ENCODE measurements at regions not wholly inside any gene's neighbourhood (a gene's known extent, or its start where the extent isn't known, plus 50 kb on each side); places are given as distances from the start of the nearest gene placed in this dataset.

DNA sequence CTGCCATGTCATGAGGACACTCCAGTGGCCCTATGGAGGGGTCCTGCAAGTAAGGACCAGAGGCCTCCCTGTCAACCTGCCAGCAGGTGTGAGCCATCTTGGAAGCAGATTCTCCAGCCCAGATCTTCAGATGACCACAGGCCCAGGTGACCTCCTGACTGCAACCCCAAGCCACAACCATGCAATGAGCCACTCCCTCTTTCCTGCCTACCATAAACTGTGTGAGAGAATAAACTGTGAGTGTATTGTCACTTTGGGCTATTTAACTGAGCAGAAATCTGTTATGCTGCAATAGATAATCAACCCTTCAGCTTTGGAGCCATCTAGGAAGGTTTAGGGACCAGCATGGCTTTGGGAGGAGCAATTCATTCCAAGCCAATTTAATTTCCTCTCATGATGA lies 367.9 kb downstream of the SHQ1 start:
- H3K9me3 ChIP-seq (ENCODE audit: insufficient read depth in 2 of 2, low read depth in 1 of 2, low read length in 1 of 2) = no peaks in the 10 kb centered on the region
- no peak overlapping the region for H2AFZ ChIP-seq (ENCODE audit: low read length)
- CTCF ChIA-PET (ENCODE audit: partially characterized antibody) = interaction anchor here (0.6 kb wide), 1 partner anchor 605 kb away, joined by 3 read pairs; no protein-coding TSS in a partner anchor
- H3K79me2 ChIP-seq (ENCODE audit: control insufficient read depth in 1 of 2, insufficient read depth in 2 of 2, low read length in 2 of 2) = no peaks in the 10 kb centered on the region
- H2BK120ac ChIP-seq (replicated peaks; ENCODE audit: low read depth, low read length) = no peak overlapping the region
- no peak overlapping the region for H2BK5ac ChIP-seq (ENCODE audit: low read depth, low read length)
- no peaks in the 10 kb centered on the region for H3K36me3 ChIP-seq (ENCODE audit: control insufficient read depth in 2 of 4, insufficient read depth in 4 of 4, low read length in 3 of 4)
- TF ChIP-seq, protein P1, sequence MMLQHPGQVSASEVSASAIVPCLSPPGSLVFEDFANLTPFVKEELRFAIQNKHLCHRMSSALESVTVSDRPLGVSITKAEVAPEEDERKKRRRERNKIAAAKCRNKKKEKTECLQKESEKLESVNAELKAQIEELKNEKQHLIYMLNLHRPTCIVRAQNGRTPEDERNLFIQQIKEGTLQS (IDR thresholded peaks at IDR 0.05; ENCODE audit: insufficient read depth, low read depth, low read length) = no peak
- TF ChIP-seq GABPA (IDR thresholded peaks at IDR 0.05; ENCODE audit: borderline replicate concordance, insufficient read depth, low read length) (no peak), RBBP5 (IDR thresholded peaks at IDR 0.05; ENCODE audit: borderline replicate concordance, low read depth, low read length) (no peak), BACH1 (IDR thresholded peaks at IDR 0.05; ENCODE audit: low read length) (no peak), TAF1 (IDR thresholded peaks at IDR 0.05; ENCODE audit: low read depth, low read length) (no peak), SRF (IDR thresholded peaks at IDR 0.05; ENCODE audit: low read depth, low read length) (no peak), TCF12 (IDR thresholded peaks at IDR 0.05; ENCODE audit: low read depth, low read length) (no peak), BCL11A (IDR thresholded peaks at IDR 0.05; ENCODE audit: low read depth in 2 of 2, low read length in 2 of 2) (no peak), BRCA1 (IDR thresholded peaks at IDR 0.05; ENCODE audit: low read depth, low read length) (no peak)
- H2BK15ac ChIP-seq (ENCODE audit: low read length) = no peak overlapping the region
- no peak overlapping the region for H4K5ac ChIP-seq (ENCODE audit: insufficient read length, low read depth, low read length)
- no peak overlapping the region for H4K91ac ChIP-seq (replicated peaks; ENCODE audit: insufficient read length, low read length)
- no peak overlapping the region for H3K4me3 ChIP-seq (ENCODE audit: extremely low read depth in 1 of 4, insufficient read depth in 2 of 4, low read depth in 3 of 4, low read length in 4 of 4)
- H3K27me3 ChIP-seq (replicated peaks in 1 of 4; ENCODE audit: control insufficient read depth in 3 of 4, extremely low read depth in 1 of 4, insufficient read depth in 3 of 4, low read length in 3 of 4) = no peaks in the 10 kb centered on the region
- H3K27ac ChIP-seq (ENCODE audit: low read depth, low read length) = no peak overlapping the region
- no peaks in the 10 kb centered on the region for H3K79me1 ChIP-seq (ENCODE audit: low read depth, low read length)
- H4K8ac ChIP-seq (ENCODE audit: extremely low read depth, insufficient read depth, low read length) = no peak overlapping the region
- no peak overlapping the region for H3K23ac ChIP-seq (ENCODE audit: insufficient read length)
- H3K9ac ChIP-seq (replicated peaks in 1 of 4; ENCODE audit: extremely low read depth in 1 of 4, low read depth in 3 of 4, low read length in 3 of 4) = no peak overlapping the region
- H3K56ac ChIP-seq (replicated peaks; ENCODE audit: insufficient read length, low read depth, low read length) = no peak overlapping the region
- no peak overlapping the region for H3K18ac ChIP-seq (ENCODE audit: extremely low read depth, low read length)
- H3K14ac ChIP-seq (ENCODE audit: insufficient read length) = no peak overlapping the region
- H2BK12ac ChIP-seq (ENCODE audit: low read depth, low read length) = no peak overlapping the region
- H2BK20ac ChIP-seq (ENCODE audit: low read length) = no peak overlapping the region
- no peak for FAIRE-seq
- H3K4me2 ChIP-seq (ENCODE audit: insufficient read depth in 1 of 2, low read depth in 2 of 2, low read length in 2 of 2) = no peak overlapping the region
- no peaks in the 10 kb centered on the region for H3K23me2 ChIP-seq (ENCODE audit: low read depth, low read length)
- H2AK5ac ChIP-seq (ENCODE audit: low read depth, low read length) = no peak overlapping the region
- peaks cover 2 to 11% (median 5%) of the 10 kb centered on the region in 4 experiments for H3K4me1 ChIP-seq (replicated peaks in 1 of 4; ENCODE audit: control insufficient read depth in 3 of 4, insufficient read depth in 4 of 4, low read length in 3 of 4)
- no peaks in the 10 kb centered on the region for H4K20me1 ChIP-seq (replicated peaks in 1 of 2; ENCODE audit: control insufficient read depth in 1 of 2, insufficient read depth in 2 of 2, low read length in 2 of 2)
- POLR2A ChIA-PET (ENCODE audit: partially characterized antibody) = no interaction called here
- no peak overlapping the region for H3K4ac ChIP-seq (replicated peaks; ENCODE audit: insufficient read length, low read depth, low read length)
- DNase-seq (ENCODE audit: low read depth in 1 of 2, low spot score in 2 of 2) = no peak

Measured in H1 (cell line).